ENCODE measurements at regions not wholly inside any gene's neighbourhood (a gene's known extent, or its start where the extent isn't known, plus 50 kb on each side); places are given as distances from the start of the nearest gene placed in this dataset.
"Not testable (repeated sequence)": the region's sequence is repeated elsewhere in the genome, so short reads cannot be mapped to it uniquely, and the experiment has no call there.

DNA sequence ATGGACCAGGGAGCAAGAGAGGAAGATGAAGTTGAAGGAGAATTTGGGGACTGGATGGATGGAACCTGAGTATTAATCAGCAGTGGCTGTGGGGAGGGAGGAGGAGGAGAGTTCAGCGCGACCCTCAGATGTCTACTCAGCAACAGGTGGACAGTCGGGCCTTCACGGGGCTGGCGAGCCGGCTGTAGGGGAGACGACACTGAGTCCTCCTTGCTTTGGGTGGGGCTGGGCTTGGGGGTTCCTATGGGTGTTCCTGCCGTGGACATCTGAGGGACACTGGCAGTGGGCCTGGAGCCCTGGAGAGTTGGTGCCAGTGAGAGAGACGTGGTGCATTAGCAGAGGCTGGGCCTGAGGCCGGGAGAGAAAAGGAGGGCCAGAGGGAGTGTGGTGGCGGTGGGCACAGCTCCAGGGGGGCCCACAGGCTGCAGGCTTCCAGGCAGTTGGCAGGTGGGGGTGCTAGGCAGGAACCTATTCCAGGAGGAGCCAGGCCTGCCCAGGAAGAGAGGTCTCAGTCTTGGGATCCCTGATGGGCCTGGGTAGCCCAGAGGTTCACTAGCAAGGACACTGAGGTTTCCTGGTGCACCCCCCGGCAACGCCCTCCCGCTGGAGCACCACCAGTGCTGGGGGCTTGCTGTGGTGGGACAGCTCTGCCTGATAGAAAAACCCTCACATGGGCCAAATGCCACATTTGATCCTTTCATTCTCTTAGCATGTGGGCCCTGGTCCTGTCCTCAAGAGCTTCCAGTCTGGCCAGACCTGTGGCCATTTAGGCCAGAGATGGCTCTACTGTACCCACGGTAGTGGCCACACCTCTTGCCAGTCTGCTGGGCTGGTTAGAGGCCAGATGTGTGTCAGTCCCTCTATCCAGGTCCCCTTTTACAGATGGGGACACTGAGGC lies 187.4 kb downstream of the TBC1D2B start:
- H3K36me3 ChIP-seq; H3K4me3 ChIP-seq; ATAC-seq; H3K9me3 ChIP-seq; intact Hi-C loops (cut with DNase I); H3K27me3 ChIP-seq: not testable (repeated sequence)
- peak in 3 of 5 donors; percentile 14 to 47 (median 24) for DNase-seq
- H3K4me1 ChIP-seq, result peaks cover 0 to 44% (median 2%) of the 10 kb centered on the region in 12 donors
- 86 to 92% (median 88%) methylated on average over 15 of the region's 15 CpGs for WGBS, 4 donors
- peak overlapping the region in 9 of 12 donors; percentile 9 to 76 (median 57) for H3K27ac ChIP-seq

DNA sequence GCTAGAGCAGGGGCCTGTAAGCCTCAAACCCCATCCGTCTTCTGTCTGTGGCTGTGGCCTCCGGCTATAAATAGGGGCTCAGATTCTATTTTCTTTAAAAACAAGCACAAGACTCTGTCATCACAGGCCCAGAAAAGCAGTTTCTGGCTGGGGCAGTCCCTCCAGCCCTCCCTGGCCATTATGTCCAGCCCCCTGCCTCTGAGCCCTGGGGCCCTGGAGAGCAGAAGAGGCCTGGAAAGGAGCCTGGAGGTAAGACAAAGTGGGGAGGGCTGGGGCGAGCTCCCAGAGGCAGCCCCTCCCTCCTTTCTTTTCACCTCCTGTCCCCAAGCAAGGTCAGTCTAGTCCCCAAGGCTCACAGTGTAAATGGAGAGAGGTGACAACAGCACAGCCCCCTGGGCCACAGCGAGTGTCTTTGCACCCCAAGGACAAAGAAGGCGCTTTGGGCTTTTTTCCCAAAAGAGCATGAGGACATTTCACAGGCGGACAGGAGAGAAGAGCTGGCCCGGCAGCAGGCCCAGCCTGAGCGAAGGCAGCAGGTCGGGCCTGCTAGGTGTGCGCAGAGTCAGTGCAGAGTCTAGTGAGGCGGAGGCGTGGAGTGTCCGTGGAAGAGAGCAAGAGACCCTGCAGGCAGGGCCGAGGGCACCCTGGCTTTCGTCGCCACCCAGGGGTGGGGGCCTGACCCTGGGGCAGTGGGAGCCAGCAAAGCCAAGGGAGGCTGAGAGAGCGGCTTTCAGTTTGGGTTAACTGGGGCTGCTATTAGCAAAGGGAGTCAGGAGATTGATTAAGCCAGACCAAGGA lies 188.3 kb downstream of the TBC1D2B start:
- Histone ChIP-seq H3K27ac (peak overlapping the region in 9 of 12 donors; percentile 31 to 76 (median 62)), H3K9me3 (no peaks in the 10 kb centered on the region), H3K27me3 (no peaks in the 10 kb centered on the region), H3K4me1 (peaks cover 0 to 46% (median 2%) of the 10 kb centered on the region in 12 donors), H3K4me3 (no peak overlapping the region), H3K36me3 (no peaks in the 10 kb centered on the region)
- DNase-seq, result peak in 3 of 5 donors; percentile 24 to 47 (median 29)
- TF ChIP-seq, protein P1, sequence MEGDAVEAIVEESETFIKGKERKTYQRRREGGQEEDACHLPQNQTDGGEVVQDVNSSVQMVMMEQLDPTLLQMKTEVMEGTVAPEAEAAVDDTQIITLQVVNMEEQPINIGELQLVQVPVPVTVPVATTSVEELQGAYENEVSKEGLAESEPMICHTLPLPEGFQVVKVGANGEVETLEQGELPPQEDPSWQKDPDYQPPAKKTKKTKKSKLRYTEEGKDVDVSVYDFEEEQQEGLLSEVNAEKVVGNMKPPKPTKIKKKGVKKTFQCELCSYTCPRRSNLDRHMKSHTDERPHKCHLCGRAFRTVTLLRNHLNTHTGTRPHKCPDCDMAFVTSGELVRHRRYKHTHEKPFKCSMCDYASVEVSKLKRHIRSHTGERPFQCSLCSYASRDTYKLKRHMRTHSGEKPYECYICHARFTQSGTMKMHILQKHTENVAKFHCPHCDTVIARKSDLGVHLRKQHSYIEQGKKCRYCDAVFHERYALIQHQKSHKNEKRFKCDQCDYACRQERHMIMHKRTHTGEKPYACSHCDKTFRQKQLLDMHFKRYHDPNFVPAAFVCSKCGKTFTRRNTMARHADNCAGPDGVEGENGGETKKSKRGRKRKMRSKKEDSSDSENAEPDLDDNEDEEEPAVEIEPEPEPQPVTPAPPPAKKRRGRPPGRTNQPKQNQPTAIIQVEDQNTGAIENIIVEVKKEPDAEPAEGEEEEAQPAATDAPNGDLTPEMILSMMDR (IDR thresholded peaks at IDR 0.05), result no peak
- no peak for TF ChIP-seq POLR2A (IDR thresholded peaks at IDR 0.05)
- no peak for ATAC-seq
- 83 to 89% (median 83%) methylated on average over 16 to 17 of the region's 17 CpGs for WGBS, 4 donors
- intact Hi-C loops (cut with DNase I), result no loop called here

DNA sequence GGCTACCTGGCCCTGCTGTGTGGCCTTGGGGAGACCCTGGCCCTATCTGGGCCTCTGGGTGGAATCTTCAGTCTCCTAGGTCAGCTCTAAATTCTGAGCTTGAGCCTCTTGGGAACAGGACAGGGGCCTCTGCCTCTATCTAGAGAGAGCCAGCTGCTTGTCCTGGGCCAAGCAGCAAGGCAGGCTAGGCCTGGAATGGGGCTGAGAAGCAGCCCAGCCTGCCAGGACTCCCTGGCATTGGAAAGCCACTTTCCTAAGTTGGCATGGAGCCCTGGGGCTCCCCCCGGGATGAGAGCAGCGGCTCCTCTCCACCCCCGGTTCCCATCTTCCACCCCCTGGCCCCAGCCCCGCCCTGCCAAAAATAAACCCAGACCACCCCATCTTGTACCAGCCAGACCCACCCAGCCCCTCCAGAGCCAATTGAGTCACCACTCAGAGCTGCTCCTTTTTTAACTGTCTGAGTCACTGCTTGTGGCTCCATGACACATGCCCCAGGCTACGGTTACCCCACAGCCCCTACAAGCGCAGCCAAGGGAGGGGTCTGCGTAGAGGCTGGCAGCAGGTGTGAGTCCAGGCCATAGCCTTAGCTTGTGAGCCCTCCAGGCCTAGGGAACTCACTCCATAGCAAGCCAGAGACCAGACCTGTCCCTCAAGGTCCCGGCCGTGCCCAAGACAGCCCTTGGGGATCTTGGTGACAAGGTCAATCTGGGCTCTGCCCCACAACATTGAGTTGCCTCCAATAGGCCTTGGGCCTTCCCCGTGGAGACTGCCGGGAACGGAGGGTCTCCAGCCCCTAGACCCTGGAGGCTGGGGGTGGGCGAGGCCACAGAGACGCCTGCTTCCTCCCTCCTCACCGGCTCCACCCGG lies 189.7 kb downstream of the TBC1D2B start:
- H3K27ac ChIP-seq, result peak overlapping the region in 11 of 12 donors; percentile 17 to 70 (median 55)
- H3K36me3 ChIP-seq; H3K4me3 ChIP-seq; intact Hi-C loops (cut with DNase I); H3K27me3 ChIP-seq; H3K9me3 ChIP-seq: not testable (repeated sequence)
- 57 to 65% methylated on average over 10 to 14 of the region's 16 CpGs; no CpG with 5 or more reads in 2 of the 4 donors for WGBS, 4 donors
- ATAC-seq, result peak; percentile 39 to 85 (median 76)
- peaks cover 0 to 38% (median 2%) of the 10 kb centered on the region in 12 donors for H3K4me1 ChIP-seq
- DNase-seq, result peak in 1 of 5 donors; percentile 66

DNA sequence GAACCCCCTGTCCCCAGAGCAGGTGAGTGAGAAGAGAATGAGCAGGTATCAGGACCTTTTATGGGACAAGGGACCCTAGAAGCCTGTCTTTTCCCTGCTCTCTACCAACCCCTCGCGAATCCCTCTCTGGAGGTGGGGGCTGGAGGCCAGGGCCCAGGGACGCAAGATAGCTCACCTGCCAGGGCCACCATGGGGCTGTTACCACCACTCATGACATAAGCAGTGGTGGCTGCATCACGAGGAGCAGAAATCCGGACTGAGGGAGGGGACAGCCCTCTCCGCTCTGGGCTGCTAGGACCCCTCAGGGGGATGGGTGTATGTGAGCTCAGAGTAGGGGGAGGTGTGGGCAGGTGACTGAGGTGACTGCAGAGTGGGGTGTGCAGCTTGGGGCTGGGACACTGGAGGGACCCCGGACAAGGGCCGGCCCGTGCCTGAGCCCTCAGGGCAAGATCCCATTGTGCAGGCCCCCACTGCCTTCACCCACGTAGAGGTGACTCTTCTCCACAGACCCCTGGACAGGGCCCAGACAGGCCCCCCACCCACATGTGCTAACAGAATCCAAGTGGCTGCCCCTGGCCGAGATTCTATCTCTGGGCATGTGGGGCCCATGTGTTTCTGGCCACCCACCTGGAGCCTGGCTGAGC lies 190.6 kb downstream of the TBC1D2B start:
- no peak for DNase-seq
- Histone ChIP-seq H3K27ac (peak overlapping the region in 9 of 12 donors; percentile 20 to 70 (median 44)), H3K4me3 (no peak overlapping the region), H3K9me3 (no peaks in the 10 kb centered on the region), H3K36me3 (no peaks in the 10 kb centered on the region), H3K27me3 (no peaks in the 10 kb centered on the region), H3K4me1 (peaks cover 0 to 34% (median 2%) of the 10 kb centered on the region in 12 donors)
- ATAC-seq, result no peak
- TF ChIP-seq POLR2A (IDR thresholded peaks at IDR 0.05), result no peak
- TF ChIP-seq, protein P1 (IDR thresholded peaks at IDR 0.05), result no peak
- WGBS, 4 donors, result 94 to 97% (median 96%) methylated on average over 7 to 11 of the region's 11 CpGs
- intact Hi-C loops (cut with DNase I), result no loop called here

DNA sequence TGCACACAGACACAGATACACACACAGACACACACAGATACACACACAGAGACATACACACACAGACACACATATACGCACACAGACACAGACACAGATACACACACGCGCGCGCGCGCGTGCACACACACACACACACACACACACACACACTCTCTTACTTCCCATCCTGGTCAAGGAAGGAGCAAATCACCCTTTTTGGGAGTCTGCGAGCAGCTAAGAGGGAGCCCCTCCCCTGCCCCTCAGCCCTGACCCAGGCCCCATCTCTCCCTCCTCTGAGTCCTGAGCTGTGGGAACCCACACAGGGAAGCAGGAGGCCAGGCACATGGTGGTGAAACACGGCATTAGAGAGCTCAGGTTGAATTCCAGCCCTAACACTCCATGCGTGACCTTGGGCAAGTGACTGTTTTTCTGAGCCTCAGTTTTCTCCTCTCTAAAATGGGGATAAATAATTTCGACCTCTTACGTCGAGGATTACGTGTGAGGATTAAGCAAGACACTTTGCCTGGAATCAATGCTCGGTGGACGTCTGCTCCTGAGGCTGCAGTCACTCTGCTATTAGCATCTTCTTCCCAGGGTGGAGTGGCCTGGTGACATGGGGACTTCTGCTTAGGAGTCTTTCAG lies 191.5 kb downstream of the TBC1D2B start:
- ATAC-seq; intact Hi-C loops (cut with DNase I); H3K9me3 ChIP-seq; DNase-seq; H3K27me3 ChIP-seq; H3K4me3 ChIP-seq; H3K36me3 ChIP-seq: not testable (repeated sequence)
- Histone ChIP-seq H3K27ac (peak overlapping the region in 4 of 12 donors; percentile 27 to 68 (median 42)), H3K4me1 (peaks cover 0 to 26% (median 2%) of the 10 kb centered on the region in 12 donors)
- WGBS, 4 donors, result 85 to 96% (median 94%) methylated on average over 17 of the region's 17 CpGs

DNA sequence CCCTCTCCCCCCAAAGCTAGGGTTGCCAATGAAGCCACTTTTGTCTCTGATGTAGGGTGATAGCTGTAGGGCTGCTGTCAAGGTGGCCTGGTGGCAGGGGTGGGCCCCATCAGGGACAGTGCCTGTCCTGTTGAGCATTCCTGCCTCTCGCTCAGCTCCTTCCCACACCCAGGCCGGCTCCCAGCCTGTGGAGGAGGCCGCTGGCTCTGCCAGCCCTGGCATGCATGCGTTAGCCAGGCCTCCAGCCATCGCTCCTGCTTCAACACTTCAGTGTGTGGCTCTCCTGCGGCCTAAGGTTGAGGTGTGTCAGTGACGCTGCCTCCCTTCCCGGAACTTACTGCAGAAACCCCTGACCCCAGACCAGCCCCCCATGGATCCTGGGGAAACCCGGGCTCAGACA lies 194.5 kb downstream of the TBC1D2B start:
- ATAC-seq, result peak in 1 of 4 donors; percentile 5
- H3K27me3 ChIP-seq, result not testable (repeated sequence)

More for the DNA sequence above, 194.5 kb downstream of the TBC1D2B start:
- H3K27ac ChIP-seq; DNase-seq; H3K9me3 ChIP-seq; intact Hi-C loops (cut with DNase I); H3K36me3 ChIP-seq; H3K4me3 ChIP-seq: not testable (repeated sequence)
- no CpG with 5 or more reads among the region's 9 CpGs for WGBS, 4 donors
- peaks cover 0 to 14% (median 1%) of the 10 kb centered on the region in 12 donors for H3K4me1 ChIP-seq

All from heart left ventricle (tissue), 16 donors.